Activated B cell treated with CpG ODN at 0.5 μM for 24 hours (primary cell): ENCODE measurements at regions not wholly inside any gene's neighbourhood (a gene's known extent, or its start where the extent isn't known, plus 50 kb on each side); places are given as distances from the start of the nearest gene placed in this dataset.

Experiments used
- ATAC-seq: fragments of 200-7000 bp; cut with Tn5 transposase; one replicate; pipeline ENCODE4 v1.10.0; 2021; ENCODE audit warnings: low read depth, mild to moderate bottlenecking, moderate library complexity
- CTCF ChIA-PET: fragments of 350-600 bp; sonication (Branson Sonifier 250); formaldehyde crosslinking; loops from one replicate; lab custom pipeline; 2021; ENCODE audit warnings: antibody characterized with exemption; lab: Charles Lee
- POLR2A ChIA-PET: fragments of 350-600 bp; sonication (Branson Sonifier 250); formaldehyde crosslinking; loops from one replicate; lab custom pipeline; 2021; ENCODE audit warnings: antibody characterized with exemption; lab: Charles Lee
- DNase-seq: peaks from one replicate; pipeline ENCODE4 v3.0.0; 2022
- H3K27ac Mint-ChIP-seq: one replicate; pipeline ENCODE4 v1.8.0; 2020; ENCODE audit warnings: mixed read lengths
- H3K27me3 Mint-ChIP-seq: one replicate; pipeline ENCODE4 v1.8.0; 2021; ENCODE audit warnings: mixed read lengths
- H3K36me3 Mint-ChIP-seq: one replicate; pipeline ENCODE4 v1.8.0; 2021; ENCODE audit warnings: low read depth, mixed read lengths
- H3K4me1 Mint-ChIP-seq: one replicate; pipeline ENCODE4 v1.8.0; 2021; ENCODE audit warnings: mixed read lengths
- H3K4me3 Mint-ChIP-seq: one replicate; pipeline ENCODE4 v1.8.0; 2020; ENCODE audit warnings: mild to moderate bottlenecking, mixed read lengths
- H3K9me3 Mint-ChIP-seq: one replicate; pipeline ENCODE4 v1.8.0; 2020; ENCODE audit warnings: mixed read lengths
- intact Hi-C: fragments of 100-400 bp; cut with micrococcal nuclease; formaldehyde crosslinking; loops from one replicate; pipeline ENCODE4 v1.15.1; 2024
- TF ChIP-seq, protein P1 (sequence below): fragments of 200-600 bp; IDR thresholded peaks from one replicate; pipeline ENCODE4 v1.8.0; 2022; ENCODE audit warnings: antibody characterized with exemption, mild to moderate bottlenecking

DNA sequence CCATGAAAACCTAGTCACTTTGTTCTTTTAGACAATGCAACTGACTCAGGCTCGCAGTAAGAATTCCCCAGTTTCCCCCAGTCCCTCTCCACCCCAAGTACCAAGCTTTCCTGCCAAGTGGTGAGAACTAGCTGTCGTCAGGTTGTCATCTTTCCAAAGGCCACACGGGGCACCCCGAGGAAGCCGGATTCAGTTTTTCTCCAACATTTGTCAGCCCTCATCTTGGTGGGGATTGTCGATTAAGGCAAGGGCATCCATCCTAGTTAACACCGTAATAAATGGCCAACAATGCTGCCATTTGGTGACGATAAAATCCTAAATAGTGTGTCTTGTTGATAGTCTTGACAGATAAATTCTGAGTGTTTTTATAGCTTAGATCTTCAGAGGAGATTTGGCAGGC lies 55.9 kb upstream of the PROX1 start:
- Mint-ChIP-seq H3K36me3 (no peaks in the 10 kb centered on the region), H3K27ac (no peak overlapping the region), H3K4me1 (no peaks in the 10 kb centered on the region), H3K27me3 (no peaks in the 10 kb centered on the region), H3K9me3 (no peaks in the 10 kb centered on the region), H3K4me3 (no peak overlapping the region)
- ChIA-PET POLR2A (no interaction called here), CTCF (no interaction called here)
- intact Hi-C loops = no loop called here
- DNase-seq (no peak), ATAC-seq (no peak)
- TF ChIP-seq, protein P1, sequence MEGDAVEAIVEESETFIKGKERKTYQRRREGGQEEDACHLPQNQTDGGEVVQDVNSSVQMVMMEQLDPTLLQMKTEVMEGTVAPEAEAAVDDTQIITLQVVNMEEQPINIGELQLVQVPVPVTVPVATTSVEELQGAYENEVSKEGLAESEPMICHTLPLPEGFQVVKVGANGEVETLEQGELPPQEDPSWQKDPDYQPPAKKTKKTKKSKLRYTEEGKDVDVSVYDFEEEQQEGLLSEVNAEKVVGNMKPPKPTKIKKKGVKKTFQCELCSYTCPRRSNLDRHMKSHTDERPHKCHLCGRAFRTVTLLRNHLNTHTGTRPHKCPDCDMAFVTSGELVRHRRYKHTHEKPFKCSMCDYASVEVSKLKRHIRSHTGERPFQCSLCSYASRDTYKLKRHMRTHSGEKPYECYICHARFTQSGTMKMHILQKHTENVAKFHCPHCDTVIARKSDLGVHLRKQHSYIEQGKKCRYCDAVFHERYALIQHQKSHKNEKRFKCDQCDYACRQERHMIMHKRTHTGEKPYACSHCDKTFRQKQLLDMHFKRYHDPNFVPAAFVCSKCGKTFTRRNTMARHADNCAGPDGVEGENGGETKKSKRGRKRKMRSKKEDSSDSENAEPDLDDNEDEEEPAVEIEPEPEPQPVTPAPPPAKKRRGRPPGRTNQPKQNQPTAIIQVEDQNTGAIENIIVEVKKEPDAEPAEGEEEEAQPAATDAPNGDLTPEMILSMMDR = no peak

GRCh38 chr1:213933336-213933735 lies 54.4 kb upstream of the PROX1 start:
- intact Hi-C loops = no loop called here
- TF ChIP-seq, protein P1 = no peak
- ATAC-seq (no peak), DNase-seq (no peak)
- Mint-ChIP-seq H3K9me3 (no peaks in the 10 kb centered on the region), H3K36me3 (no peaks in the 10 kb centered on the region), H3K4me3 (no peak overlapping the region), H3K4me1 (no peaks in the 10 kb centered on the region), H3K27ac (no peak overlapping the region), H3K27me3 (no peaks in the 10 kb centered on the region)
- POLR2A ChIA-PET = no interaction called here
- CTCF ChIA-PET = no interaction called here

- Mint-ChIP-seq H3K27me3 (no peaks in the 10 kb centered on the region), H3K36me3 (no peaks in the 10 kb centered on the region), H3K4me1 (no peaks in the 10 kb centered on the region), H3K9me3 (no peaks in the 10 kb centered on the region), H3K27ac (no peak overlapping the region), H3K4me3 (no peak overlapping the region)
- intact Hi-C loops = no loop called here
- DNase-seq = no peak
- TF ChIP-seq, protein P1 = no peak
- CTCF ChIA-PET = no interaction called here
- no peak for ATAC-seq
- POLR2A ChIA-PET = no interaction called here
These were observed 53.1 kb upstream of the PROX1 start for GRCh38 chr1:213934649-213935048.

DNA sequence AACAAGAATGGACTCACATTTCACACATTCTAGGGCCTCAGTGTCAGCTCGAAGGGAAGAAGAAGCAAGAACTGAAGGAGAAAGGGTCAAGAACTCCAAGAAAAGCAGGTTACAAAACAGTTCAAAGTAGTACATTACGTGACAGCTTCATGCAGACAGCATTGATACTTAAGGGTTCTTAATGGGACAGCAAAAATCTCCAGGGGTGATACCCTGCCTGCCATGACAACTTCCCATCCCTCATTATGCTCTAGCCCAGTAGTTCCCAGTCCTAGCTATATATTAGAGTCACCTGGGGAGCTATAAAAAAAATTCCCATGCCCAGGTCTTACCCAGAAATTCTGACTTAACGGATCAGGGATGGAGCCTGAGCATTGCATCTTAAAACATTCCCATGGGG lies 51.2 kb upstream of the PROX1 start:
- no peak for ATAC-seq
- Mint-ChIP-seq H3K4me3 (no peak overlapping the region), H3K27me3 (no peaks in the 10 kb centered on the region), H3K36me3 (no peaks in the 10 kb centered on the region), H3K9me3 (no peaks in the 10 kb centered on the region), H3K27ac (no peak overlapping the region), H3K4me1 (no peaks in the 10 kb centered on the region)
- ChIA-PET CTCF (no interaction called here), POLR2A (no interaction called here)
- intact Hi-C loops = no loop called here
- DNase-seq = no peak
- TF ChIP-seq, protein P1 = no peak
